GM23248 (cell line): ENCODE measurements at regions not wholly inside any gene's neighbourhood (a gene's known extent, or its start where the extent isn't known, plus 50 kb on each side); places are given as distances from the start of the nearest gene placed in this dataset.

Source experiments
- EZH2 ChIP-seq: fragments of 200-600 bp; sonication (generic); IDR thresholded peaks from 2 replicates; pipeline ENCODE4 v1.6.1; 2018; ENCODE audit warnings: antibody characterized with exemption, mild to moderate bottlenecking; ENCODE audit not compliant: insufficient read depth, poor library complexity, severe bottlenecking
- EZH2phosphoT487 ChIP-seq: fragments of 200-600 bp; sonication (generic); IDR thresholded peaks from 2 replicates; pipeline ENCODE4 v1.6.1; 2018; ENCODE audit warnings: antibody characterized with exemption, moderate library complexity, mild to moderate bottlenecking, low read depth; ENCODE audit not compliant: insufficient read depth

- TF ChIP-seq EZH2 (no peak), EZH2phosphoT487 (no peak)
Measured at GRCh38 chr18:37714691-37715090, 149.1 kb upstream of the CELF4 start.
